K562 (cell line): ENCODE measurements at regions not wholly inside any gene's neighbourhood (a gene's known extent, or its start where the extent isn't known, plus 50 kb on each side); places are given as distances from the start of the nearest gene placed in this dataset.

Experiments
- ATAC-seq: fragments of 200-7000 bp; cut with Tn5 transposase; 3 replicates; pipeline ENCODE4 v1.9.1; 2020; ENCODE audit warnings: moderate library complexity
- BruUV-seq: library from RNA; stranded (reverse); fragments of 400-500 nt; replicated peaks from 2 replicates; lab custom pipeline; 2021; lab: Mats Ljungman, UMichigan
- CTCF ChIA-PET: fragments of 300-600 bp; formaldehyde crosslinking; extraction: SDS; loops from one replicate; lab custom pipeline; 2021; ENCODE audit warnings: low intra/inter-chr PET ratio; lab: Yijun Ruan, JAX
- POLR2A ChIA-PET: fragments of 300-600, 350-650 bp; sonication (Branson Sonifier 250); formaldehyde crosslinking; extraction: SDS; loops from one replicate; lab custom pipeline; 2021; ENCODE audit warnings: antibody characterized with exemption, inconsistent platforms; lab: Yijun Ruan, JAX
- DNase-seq, 4 experiments: peaks; one replicate each; pipeline versions ENCODE4 v3.0.0 to v3.0.0-alpha.2; 2011 to 2018; ENCODE audit warnings: low spot score in 3 of 4, mixed read lengths in 3 of 4; ENCODE audit errors: extremely low read depth in 1 of 4
- FAIRE-seq: peaks from 2 replicates; lab custom pipeline; 2011; peaks lifted over from hg19 to GRCh38; lab: Jason Lieb, UNC
- H2AFZ ChIP-seq: 2 replicates; pipeline ENCODE4 v1.6.0; 2011; ENCODE audit warnings: low read depth, low read length, control low read depth, inconsistent platforms
- H3K27ac ChIP-seq: fragments of 200-600 bp; 3 replicates; pipeline ENCODE4 v1.8.0; 2011; ENCODE audit warnings: low read depth, mild to moderate bottlenecking, control low read depth, inconsistent platforms, low read length, moderate library complexity, mixed read lengths; ENCODE audit errors: extremely low read depth
- H3K27me3 ChIP-seq, 2 experiments: fragments of 300-600 bp in 1 of 2; 2 replicates in 1 of 2; 3 replicates in 1 of 2; pipeline versions ENCODE4 v1.6.0 to v1.8.0; 2011; ENCODE audit warnings: inconsistent platforms in 2 of 2, low read length in 2 of 2, mild to moderate bottlenecking in 1 of 2, mixed read lengths in 1 of 2, moderate library complexity in 1 of 2; ENCODE audit not compliant: control insufficient read depth in 2 of 2, insufficient read depth in 2 of 2
- H3K36me3 ChIP-seq: fragments of 300-600 bp; 3 replicates; pipeline ENCODE4 v1.8.0; 2011; ENCODE audit warnings: mild to moderate bottlenecking, low read length, inconsistent platforms; ENCODE audit not compliant: control insufficient read depth, insufficient read depth
- H3K4me1 ChIP-seq, 2 experiments: fragments of 200-600 bp in 1 of 2; replicated peaks in 1 of 2; 2 replicates in 1 of 2; 3 replicates in 1 of 2; pipeline versions ENCODE4 v1.5.1 to v1.8.0; 2011; ENCODE audit warnings: inconsistent platforms in 2 of 2, low read length in 2 of 2, mild to moderate bottlenecking in 1 of 2, mixed read lengths in 1 of 2, moderate library complexity in 1 of 2; ENCODE audit not compliant: control insufficient read depth in 2 of 2, insufficient read depth in 2 of 2
- H3K4me2 ChIP-seq: 2 replicates; pipeline ENCODE4 v1.6.1; 2011; ENCODE audit warnings: low read length, control low read depth, inconsistent platforms, mixed read lengths; ENCODE audit not compliant: insufficient read depth
- H3K4me3 ChIP-seq: fragments of 200-600 bp; sonication (generic), shearing (Covaris generic); 2 replicates; pipeline ENCODE4 v1.5.1; 2016; ENCODE audit warnings: control low read depth, inconsistent platforms
- H3K79me2 ChIP-seq: fragments of 200-600 bp; 3 replicates; pipeline ENCODE4 v1.8.0; 2011; ENCODE audit warnings: low read length, inconsistent platforms; ENCODE audit not compliant: control insufficient read depth, insufficient read depth
- H3K9ac ChIP-seq, 2 experiments: 2 replicates each; pipeline versions ENCODE4 v1.6.0 to v1.6.1; 2011; ENCODE audit warnings: low read depth in 2 of 2, low read length in 2 of 2, control low read depth in 1 of 2, inconsistent platforms in 1 of 2, mild to moderate bottlenecking in 1 of 2, mixed read lengths in 1 of 2; ENCODE audit not compliant: insufficient read depth in 1 of 2
- H3K9me1 ChIP-seq: one replicate; pipeline ENCODE4 v1.6.0; 2011; ENCODE audit warnings: inconsistent platforms, mild to moderate bottlenecking, low read length, moderate library complexity; ENCODE audit not compliant: control insufficient read depth, insufficient read depth
- H3K9me3 ChIP-seq: replicated peaks from 2 replicates; pipeline ENCODE4 v1.5.1; 2011; ENCODE audit warnings: low read depth, low read length, inconsistent platforms; ENCODE audit not compliant: control insufficient read depth, insufficient read depth
- H4K20me1 ChIP-seq: replicated peaks from 2 replicates; pipeline ENCODE4 v1.6.1; 2011; ENCODE audit warnings: low read length, inconsistent platforms, mixed read lengths; ENCODE audit not compliant: control insufficient read depth, insufficient read depth
- C11orf30 ChIP-seq: fragments of 450-650 bp; IDR thresholded peaks from 2 replicates; pipeline ENCODE4 v1.6.1; 2016; ENCODE audit warnings: low read depth, mild to moderate bottlenecking
- IRF2 ChIP-seq: sonication (generic); formaldehyde crosslinking; IDR thresholded peaks from 2 replicates; pipeline ENCODE4 v1.8.1; 2022; ENCODE audit warnings: mild to moderate bottlenecking, missing genetic modification reagents
- POLR2H ChIP-seq: IDR thresholded peaks from 2 replicates; pipeline ENCODE4 v1.6.1; 2016; ENCODE audit warnings: missing genetic modification characterization, low read depth, mild to moderate bottlenecking, control low read depth, missing compliant biosample characterization, moderate library complexity
- RFX1 ChIP-seq: fragments of 450-650 bp; IDR thresholded peaks from 2 replicates; pipeline ENCODE4 v1.6.1; 2016; ENCODE audit warnings: mild to moderate bottlenecking, moderate library complexity
- ZNF239 ChIP-seq: fragments of 250-450 bp; sonication (Bioruptor Pico); IDR thresholded peaks from 2 replicates; pipeline ENCODE4 v1.4.0; 2020; ENCODE audit warnings: mild to moderate bottlenecking
- WGBS: fragments of 100-300 bp; shearing (Covaris generic); methylation state at CpG from one replicate; pipeline ENCODE4 v1.1.6; 2016; ENCODE audit warnings: low coverage, mixed read lengths; ENCODE audit not compliant: insufficient coverage; ENCODE audit errors: missing lambda C conversion rate; 5-methylcytosine and 5-hydroxymethylcytosine counted together
- in situ Hi-C: fragments of 300-500 bp; cut with MboI; formaldehyde crosslinking; loops from 4 replicates; pipeline ENCODE4 v1.15.0; 2018; ENCODE audit warnings: inconsistent platforms, mixed read lengths
- intact Hi-C: fragments of 100-400 bp; cut with micrococcal nuclease; formaldehyde crosslinking; loops from 2 replicates; pipeline ENCODE4 v1.14.2; 2022
- TF ChIP-seq, protein P1 (sequence below): sonication (generic); IDR thresholded peaks from 2 replicates; pipeline ENCODE4 v1.6.1; 2016
- TF ChIP-seq, protein P2 (sequence below): fragments of 250-450 bp; sonication (Bioruptor Pico); IDR thresholded peaks from 2 replicates; pipeline ENCODE4 v1.5.0; 2021; ENCODE audit warnings: mild to moderate bottlenecking, moderate library complexity
- TF ChIP-seq, protein P3 (sequence below): fragments of 200-400 bp; formaldehyde crosslinking; IDR thresholded peaks from 2 replicates; pipeline ENCODE4 v1.6.1; 2017; ENCODE audit warnings: mild to moderate bottlenecking, low read depth, low read length, moderate library complexity
- TF ChIP-seq, protein P4 (sequence below): sonication (generic); formaldehyde crosslinking; IDR thresholded peaks from 2 replicates; pipeline ENCODE4 v1.8.1; 2023; ENCODE audit warnings: mild to moderate bottlenecking, missing genetic modification reagents
- TF ChIP-seq, protein P5 (sequence below), 2 experiments: fragments of 150-350 bp in 1 of 2; IDR thresholded peaks; 2 replicates each; pipeline ENCODE4 v1.6.1; 2012 to 2016; ENCODE audit warnings: low read depth in 2 of 2, low read length in 2 of 2, mild to moderate bottlenecking in 1 of 2, moderate library complexity in 1 of 2

DNA sequence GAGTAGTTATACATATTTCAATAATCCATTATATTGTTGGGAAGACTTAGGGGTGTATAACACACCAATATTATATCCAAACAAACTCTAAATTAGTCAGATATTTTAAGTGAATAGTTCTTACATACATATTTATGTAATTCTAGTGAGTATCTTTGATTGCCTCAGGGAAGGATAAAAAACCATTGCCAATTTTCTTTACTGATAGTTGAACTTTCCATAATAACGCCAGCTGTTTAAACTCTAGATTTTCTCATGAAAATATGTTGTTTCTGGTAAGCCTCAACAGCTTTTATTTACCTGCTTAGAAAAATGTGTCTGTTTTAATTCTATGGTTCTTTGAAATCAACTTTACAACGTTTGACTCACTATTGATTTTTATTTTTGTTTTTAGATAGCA, 959.6 kb upstream of the NOVA1 start:
- H3K27ac ChIP-seq, result no peak overlapping the region
- H3K79me2 ChIP-seq, result no peaks in the 10 kb centered on the region
- no peaks in the 10 kb centered on the region for H3K9me1 ChIP-seq
- BruUV-seq, result no TSS peak
- 13% methylated on average over 2 of the region's 2 CpGs for WGBS
- FAIRE-seq, result no peak
- no peaks in the 10 kb centered on the region for H3K9me3 ChIP-seq
- POLR2A ChIA-PET, result no interaction called here
- TF ChIP-seq, protein P1, sequence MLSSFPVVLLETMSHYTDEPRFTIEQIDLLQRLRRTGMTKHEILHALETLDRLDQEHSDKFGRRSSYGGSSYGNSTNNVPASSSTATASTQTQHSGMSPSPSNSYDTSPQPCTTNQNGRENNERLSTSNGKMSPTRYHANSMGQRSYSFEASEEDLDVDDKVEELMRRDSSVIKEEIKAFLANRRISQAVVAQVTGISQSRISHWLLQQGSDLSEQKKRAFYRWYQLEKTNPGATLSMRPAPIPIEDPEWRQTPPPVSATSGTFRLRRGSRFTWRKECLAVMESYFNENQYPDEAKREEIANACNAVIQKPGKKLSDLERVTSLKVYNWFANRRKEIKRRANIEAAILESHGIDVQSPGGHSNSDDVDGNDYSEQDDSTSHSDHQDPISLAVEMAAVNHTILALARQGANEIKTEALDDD, result no peak
- TF ChIP-seq C11orf30 (no peak), RFX1 (no peak), POLR2H (tag) (no peak), ZNF239 (CRISPR knock-in tag) (no peak), IRF2 (no peak)
- TF ChIP-seq, protein P2, sequence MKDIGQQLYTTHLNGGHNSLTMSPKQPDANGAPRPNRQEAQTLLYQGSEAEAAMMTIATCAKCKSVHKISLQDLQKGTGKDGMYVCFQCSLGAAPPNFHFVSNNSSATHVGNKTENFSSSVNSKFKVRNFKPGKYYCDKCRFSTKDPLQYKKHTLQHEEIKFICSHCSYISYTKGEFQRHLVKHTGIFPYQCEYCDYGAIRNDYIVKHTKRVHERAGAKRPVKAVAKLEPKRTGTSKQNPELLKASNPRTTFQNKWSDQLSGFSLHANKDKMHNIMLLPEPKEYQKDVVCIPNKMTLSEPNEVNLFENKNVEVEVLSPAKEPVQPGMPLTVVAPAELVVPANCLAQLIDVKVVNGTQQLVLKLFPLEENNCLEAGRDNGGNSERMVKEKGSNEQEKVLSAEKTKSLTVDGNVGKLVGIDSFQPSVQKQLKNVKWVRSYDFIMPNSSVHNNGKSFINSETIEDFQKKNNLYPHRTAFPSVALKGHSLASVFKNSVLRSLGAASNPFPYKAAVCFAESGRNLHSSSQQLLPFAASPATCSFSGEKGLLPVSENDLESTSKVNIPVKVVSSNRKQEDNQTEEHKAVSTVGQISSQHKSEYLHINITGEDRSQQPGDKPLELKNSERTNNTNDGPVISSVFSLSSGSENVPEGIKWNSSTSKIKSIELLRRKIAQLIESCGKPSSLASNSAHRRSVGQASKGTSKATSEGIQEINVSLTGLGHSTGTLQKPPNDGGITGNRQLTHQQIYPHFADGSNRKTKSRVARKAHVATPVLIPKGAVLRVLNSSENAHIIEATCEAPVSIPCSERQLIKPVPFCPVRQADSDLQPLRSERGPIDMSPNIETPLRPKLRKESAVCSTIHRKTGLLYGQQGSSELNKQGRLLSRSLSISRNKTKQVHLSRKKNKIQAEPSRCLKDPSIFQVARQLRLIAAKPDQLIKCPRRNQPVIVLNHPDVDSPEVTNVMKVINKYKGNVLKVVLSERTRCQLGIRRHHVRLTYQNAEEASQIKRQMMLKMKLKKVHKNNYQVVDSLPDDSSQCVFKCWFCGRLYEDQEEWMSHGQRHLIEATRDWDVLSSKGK, result no peak
- TF ChIP-seq, protein P3, sequence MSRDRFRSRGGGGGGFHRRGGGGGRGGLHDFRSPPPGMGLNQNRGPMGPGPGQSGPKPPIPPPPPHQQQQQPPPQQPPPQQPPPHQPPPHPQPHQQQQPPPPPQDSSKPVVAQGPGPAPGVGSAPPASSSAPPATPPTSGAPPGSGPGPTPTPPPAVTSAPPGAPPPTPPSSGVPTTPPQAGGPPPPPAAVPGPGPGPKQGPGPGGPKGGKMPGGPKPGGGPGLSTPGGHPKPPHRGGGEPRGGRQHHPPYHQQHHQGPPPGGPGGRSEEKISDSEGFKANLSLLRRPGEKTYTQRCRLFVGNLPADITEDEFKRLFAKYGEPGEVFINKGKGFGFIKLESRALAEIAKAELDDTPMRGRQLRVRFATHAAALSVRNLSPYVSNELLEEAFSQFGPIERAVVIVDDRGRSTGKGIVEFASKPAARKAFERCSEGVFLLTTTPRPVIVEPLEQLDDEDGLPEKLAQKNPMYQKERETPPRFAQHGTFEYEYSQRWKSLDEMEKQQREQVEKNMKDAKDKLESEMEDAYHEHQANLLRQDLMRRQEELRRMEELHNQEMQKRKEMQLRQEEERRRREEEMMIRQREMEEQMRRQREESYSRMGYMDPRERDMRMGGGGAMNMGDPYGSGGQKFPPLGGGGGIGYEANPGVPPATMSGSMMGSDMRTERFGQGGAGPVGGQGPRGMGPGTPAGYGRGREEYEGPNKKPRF, result no peak
- TF ChIP-seq, protein P4, sequence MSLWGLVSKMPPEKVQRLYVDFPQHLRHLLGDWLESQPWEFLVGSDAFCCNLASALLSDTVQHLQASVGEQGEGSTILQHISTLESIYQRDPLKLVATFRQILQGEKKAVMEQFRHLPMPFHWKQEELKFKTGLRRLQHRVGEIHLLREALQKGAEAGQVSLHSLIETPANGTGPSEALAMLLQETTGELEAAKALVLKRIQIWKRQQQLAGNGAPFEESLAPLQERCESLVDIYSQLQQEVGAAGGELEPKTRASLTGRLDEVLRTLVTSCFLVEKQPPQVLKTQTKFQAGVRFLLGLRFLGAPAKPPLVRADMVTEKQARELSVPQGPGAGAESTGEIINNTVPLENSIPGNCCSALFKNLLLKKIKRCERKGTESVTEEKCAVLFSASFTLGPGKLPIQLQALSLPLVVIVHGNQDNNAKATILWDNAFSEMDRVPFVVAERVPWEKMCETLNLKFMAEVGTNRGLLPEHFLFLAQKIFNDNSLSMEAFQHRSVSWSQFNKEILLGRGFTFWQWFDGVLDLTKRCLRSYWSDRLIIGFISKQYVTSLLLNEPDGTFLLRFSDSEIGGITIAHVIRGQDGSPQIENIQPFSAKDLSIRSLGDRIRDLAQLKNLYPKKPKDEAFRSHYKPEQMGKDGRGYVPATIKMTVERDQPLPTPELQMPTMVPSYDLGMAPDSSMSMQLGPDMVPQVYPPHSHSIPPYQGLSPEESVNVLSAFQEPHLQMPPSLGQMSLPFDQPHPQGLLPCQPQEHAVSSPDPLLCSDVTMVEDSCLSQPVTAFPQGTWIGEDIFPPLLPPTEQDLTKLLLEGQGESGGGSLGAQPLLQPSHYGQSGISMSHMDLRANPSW (CRISPR knock-in tag), result no peak
- TF ChIP-seq, protein P5, sequence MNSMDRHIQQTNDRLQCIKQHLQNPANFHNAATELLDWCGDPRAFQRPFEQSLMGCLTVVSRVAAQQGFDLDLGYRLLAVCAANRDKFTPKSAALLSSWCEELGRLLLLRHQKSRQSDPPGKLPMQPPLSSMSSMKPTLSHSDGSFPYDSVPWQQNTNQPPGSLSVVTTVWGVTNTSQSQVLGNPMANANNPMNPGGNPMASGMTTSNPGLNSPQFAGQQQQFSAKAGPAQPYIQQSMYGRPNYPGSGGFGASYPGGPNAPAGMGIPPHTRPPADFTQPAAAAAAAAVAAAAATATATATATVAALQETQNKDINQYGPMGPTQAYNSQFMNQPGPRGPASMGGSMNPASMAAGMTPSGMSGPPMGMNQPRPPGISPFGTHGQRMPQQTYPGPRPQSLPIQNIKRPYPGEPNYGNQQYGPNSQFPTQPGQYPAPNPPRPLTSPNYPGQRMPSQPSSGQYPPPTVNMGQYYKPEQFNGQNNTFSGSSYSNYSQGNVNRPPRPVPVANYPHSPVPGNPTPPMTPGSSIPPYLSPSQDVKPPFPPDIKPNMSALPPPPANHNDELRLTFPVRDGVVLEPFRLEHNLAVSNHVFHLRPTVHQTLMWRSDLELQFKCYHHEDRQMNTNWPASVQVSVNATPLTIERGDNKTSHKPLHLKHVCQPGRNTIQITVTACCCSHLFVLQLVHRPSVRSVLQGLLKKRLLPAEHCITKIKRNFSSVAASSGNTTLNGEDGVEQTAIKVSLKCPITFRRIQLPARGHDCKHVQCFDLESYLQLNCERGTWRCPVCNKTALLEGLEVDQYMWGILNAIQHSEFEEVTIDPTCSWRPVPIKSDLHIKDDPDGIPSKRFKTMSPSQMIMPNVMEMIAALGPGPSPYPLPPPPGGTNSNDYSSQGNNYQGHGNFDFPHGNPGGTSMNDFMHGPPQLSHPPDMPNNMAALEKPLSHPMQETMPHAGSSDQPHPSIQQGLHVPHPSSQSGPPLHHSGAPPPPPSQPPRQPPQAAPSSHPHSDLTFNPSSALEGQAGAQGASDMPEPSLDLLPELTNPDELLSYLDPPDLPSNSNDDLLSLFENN (IDR thresholded peaks at IDR 0.05; ENCODE audit: low read depth in 2 of 2, low read length in 2 of 2), result no peak
- H3K9ac ChIP-seq, result no peak overlapping the region
- intact Hi-C loops (no loop called here), in situ Hi-C loops (no loop called here)
- CTCF ChIA-PET, result no interaction called here
- no peaks in the 10 kb centered on the region for H3K36me3 ChIP-seq
- H3K4me1 ChIP-seq, result no peaks in the 10 kb centered on the region
- no peak for ATAC-seq
- H3K4me3 ChIP-seq, result no peak overlapping the region
- H2AFZ ChIP-seq, result no peak overlapping the region
- no peaks in the 10 kb centered on the region for H3K27me3 ChIP-seq
- no peaks in the 10 kb centered on the region for H4K20me1 ChIP-seq
- no peak for DNase-seq
- no peak overlapping the region for H3K4me2 ChIP-seq
